Lung (tissue), 11 donors: ENCODE measurements at regions not wholly inside any gene's neighbourhood (a gene's known extent, or its start where the extent isn't known, plus 50 kb on each side); places are given as distances from the start of the nearest gene placed in this dataset.

Experiments
- ATAC-seq: fragments of 200-7000 bp; cut with Tn5 transposase; one replicate; pipeline ENCODE4 v1.9.1; 2020; ENCODE audit warnings: moderate number of reproducible peaks; ENCODE audit not compliant: insufficient read depth, low FRiP score
- DNase-seq, 3 donors: peaks; one replicate each; pipeline ENCODE4 v3.0.0-alpha.2; 2013 to 2017
- H3K27ac ChIP-seq, 2 donors: one replicate each; pipeline ENCODE4 v1.5.1; 2013; ENCODE audit warnings: mild to moderate bottlenecking in 2 of 2, moderate library complexity in 2 of 2, control low read depth in 1 of 2, inconsistent platforms in 1 of 2, low read depth in 1 of 2, low read length in 1 of 2
- H3K27me3 ChIP-seq, 3 donors: one replicate each; pipeline ENCODE4 v1.5.1; 2013; ENCODE audit warnings: low read length in 2 of 3; ENCODE audit not compliant: control insufficient read depth in 3 of 3, insufficient read depth in 3 of 3
- H3K36me3 ChIP-seq, 4 donors: one replicate each; pipeline ENCODE4 v1.5.1; 2013; ENCODE audit warnings: low read length in 4 of 4, mild to moderate bottlenecking in 1 of 4, moderate library complexity in 1 of 4; ENCODE audit not compliant: control insufficient read depth in 4 of 4, insufficient read depth in 4 of 4
- H3K4me1 ChIP-seq, 5 donors: one replicate each; pipeline ENCODE4 v1.5.1; 2013; ENCODE audit warnings: low read length in 5 of 5, mild to moderate bottlenecking in 2 of 5, moderate library complexity in 1 of 5; ENCODE audit not compliant: control insufficient read depth in 5 of 5, insufficient read depth in 5 of 5
- H3K4me3 ChIP-seq: one replicate; pipeline ENCODE4 v1.5.1; 2013; ENCODE audit warnings: mild to moderate bottlenecking, control low read depth, moderate library complexity
- H3K9ac ChIP-seq, 2 donors: one replicate each; pipeline ENCODE4 v1.5.1; 2013; ENCODE audit warnings: low read length in 2 of 2, control low read depth in 1 of 2; ENCODE audit not compliant: insufficient read depth in 1 of 2
- H3K9me3 ChIP-seq, 4 donors: one replicate each; pipeline ENCODE4 v1.5.1; 2013; ENCODE audit warnings: low read length in 3 of 4, mild to moderate bottlenecking in 1 of 4, moderate library complexity in 1 of 4; ENCODE audit not compliant: control insufficient read depth in 4 of 4, insufficient read depth in 3 of 4
- WGBS, 2 donors: extraction: QIAGEN DNeasy Blood & Tissue Kit; methylation state at CpG; one replicate each; pipeline ENCODE4 v1.1.7; 2013; 5-methylcytosine and 5-hydroxymethylcytosine counted together
- TF ChIP-seq, protein P1 (sequence below): IDR thresholded peaks from 2 replicates; pipeline ENCODE4 v1.5.1; 2012; ENCODE audit warnings: mild to moderate bottlenecking; ENCODE audit errors: control extremely low read depth, extremely low read depth
- donor health status: control.
- donor health status: control.
- donor health status: Bipolar disorder and iron deficiency.
- donor health status: healthy.
- donor health status: DM: yes; HTN: yes; CAD: no.

DNA sequence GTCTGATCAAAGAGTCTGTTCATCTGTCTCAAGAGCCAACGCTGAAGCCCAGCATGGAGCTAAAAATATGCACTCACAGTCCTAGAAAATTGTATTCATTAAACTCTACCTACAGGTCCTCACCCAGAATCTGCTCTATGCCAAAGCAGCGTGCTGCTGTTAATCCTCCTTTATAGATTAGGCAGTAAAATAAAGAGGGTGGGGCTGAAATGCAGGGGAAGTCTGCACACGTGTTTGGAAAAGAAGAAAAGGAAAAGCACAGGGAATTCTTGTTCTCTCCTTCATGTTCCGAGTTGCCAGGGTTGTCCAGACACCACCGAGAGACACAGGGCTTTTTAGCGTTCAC is 121.4 kb upstream of the TMEM161B start:
- WGBS, 2 donors = 64 to 71% methylated on average over 6 of the region's 6 CpGs
- TF ChIP-seq, protein P1, sequence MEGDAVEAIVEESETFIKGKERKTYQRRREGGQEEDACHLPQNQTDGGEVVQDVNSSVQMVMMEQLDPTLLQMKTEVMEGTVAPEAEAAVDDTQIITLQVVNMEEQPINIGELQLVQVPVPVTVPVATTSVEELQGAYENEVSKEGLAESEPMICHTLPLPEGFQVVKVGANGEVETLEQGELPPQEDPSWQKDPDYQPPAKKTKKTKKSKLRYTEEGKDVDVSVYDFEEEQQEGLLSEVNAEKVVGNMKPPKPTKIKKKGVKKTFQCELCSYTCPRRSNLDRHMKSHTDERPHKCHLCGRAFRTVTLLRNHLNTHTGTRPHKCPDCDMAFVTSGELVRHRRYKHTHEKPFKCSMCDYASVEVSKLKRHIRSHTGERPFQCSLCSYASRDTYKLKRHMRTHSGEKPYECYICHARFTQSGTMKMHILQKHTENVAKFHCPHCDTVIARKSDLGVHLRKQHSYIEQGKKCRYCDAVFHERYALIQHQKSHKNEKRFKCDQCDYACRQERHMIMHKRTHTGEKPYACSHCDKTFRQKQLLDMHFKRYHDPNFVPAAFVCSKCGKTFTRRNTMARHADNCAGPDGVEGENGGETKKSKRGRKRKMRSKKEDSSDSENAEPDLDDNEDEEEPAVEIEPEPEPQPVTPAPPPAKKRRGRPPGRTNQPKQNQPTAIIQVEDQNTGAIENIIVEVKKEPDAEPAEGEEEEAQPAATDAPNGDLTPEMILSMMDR = no peak
- no peak for DNase-seq

DNA sequence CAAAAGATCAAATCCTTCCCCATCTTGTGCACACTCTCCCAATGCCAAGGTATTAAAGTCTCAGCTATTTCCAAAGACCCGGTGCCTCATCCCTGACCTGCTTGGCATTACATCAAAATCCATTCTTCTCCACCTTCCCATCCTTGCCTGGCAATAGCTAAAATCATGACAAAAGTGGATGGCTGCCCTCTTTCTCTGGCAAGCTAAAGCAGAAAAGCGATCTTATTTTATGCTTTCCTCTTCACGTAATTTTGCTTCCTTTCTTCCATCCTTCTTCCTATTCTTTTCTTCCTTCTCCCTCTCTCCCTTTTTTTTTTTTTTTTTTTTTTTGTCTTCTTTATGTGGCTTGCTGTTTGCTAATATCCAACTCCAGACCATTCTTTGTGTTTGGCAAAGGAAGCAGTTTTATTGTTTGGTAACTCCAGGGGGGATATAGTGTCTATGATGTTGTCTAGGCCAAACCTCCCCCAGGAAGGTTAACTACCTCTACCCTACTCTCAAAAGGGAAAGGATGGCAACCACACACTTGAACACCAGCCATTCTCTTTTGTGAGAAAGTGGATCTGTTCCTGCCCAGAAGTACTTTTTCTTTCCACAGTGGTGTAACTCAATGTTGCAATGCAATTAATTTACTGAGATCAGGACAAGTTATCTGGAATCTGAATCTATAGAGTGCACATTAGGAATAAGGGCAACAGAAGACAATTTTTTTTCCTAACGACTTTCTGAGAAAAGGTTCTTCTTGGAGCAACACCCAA is 120.9 kb upstream of the TMEM161B start:
- no peak for DNase-seq
- TF ChIP-seq, protein P1 = no peak

More for the DNA sequence above, 121.4 kb upstream of the TMEM161B start:
- Histone ChIP-seq H3K27ac (no peak overlapping the region), H3K4me3 (no peak overlapping the region), H3K4me1 (no peaks in the 10 kb centered on the region), H3K27me3 (peaks cover 0 to 25% (median 6%) of the 10 kb centered on the region in 3 donors), H3K36me3 (no peaks in the 10 kb centered on the region), H3K9ac (no peak overlapping the region), H3K9me3 (no peaks in the 10 kb centered on the region)
- no peak for ATAC-seq

DNA sequence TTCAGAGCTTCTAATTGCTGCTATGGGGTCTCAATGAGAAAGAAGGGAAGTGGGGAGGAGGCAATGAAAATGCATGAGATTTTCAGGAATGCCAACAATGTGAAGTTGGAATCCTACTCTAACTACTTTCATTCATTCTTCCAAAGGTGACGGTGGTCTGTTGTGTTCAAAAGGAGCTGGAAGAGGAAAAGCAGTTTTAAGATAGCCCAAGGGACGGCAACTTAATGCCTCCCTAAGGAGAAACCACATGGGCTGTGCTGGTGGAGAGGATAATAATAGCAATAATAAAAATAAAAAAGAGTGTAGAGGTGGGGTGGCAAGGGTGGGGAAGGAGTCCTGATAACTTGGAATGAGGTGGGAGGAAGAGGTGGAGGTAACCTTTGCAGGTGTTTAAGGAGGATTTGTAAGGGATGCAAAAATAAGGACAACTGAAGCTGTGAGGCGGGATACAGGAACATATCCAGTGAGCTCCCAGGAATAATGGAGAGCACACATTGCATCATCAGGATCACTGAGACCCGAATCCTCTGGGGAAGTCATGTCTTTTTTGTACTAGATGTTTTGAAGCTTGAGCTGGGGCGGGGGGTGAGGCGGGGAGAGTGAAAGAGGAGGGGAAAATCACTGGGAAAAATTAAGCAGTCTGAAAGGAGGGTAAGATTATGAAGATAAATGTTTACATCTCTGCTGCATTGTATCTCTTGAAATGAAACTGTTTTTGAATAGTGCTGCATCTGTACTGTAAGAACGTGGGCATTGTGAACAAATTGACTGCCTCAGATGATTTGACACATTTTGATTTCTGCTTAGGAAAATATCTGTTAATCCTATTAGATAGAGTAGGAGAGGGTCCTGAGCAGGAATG is 120.1 kb upstream of the TMEM161B start:
- TF ChIP-seq, protein P1 = no peak
- 70 to 71% methylated on average over 7 of the region's 7 CpGs for WGBS, 2 donors
- no peaks in the 10 kb centered on the region for H3K4me1 ChIP-seq
- ATAC-seq = no peak
- no peaks in the 10 kb centered on the region for H3K9me3 ChIP-seq
- no peak overlapping the region for H3K4me3 ChIP-seq
- peaks cover 0 to 11% (median 3%) of the 10 kb centered on the region in 3 donors for H3K27me3 ChIP-seq
- no peak overlapping the region for H3K9ac ChIP-seq
- H3K27ac ChIP-seq = no peak overlapping the region
- H3K36me3 ChIP-seq = no peaks in the 10 kb centered on the region
- DNase-seq = no peak

More for the DNA sequence above, 120.9 kb upstream of the TMEM161B start:
- Histone ChIP-seq H3K27me3 (peaks cover 0 to 19% (median 6%) of the 10 kb centered on the region in 3 donors), H3K4me3 (no peak overlapping the region), H3K4me1 (no peaks in the 10 kb centered on the region), H3K27ac (no peak overlapping the region), H3K9ac (no peak overlapping the region), H3K9me3 (no peaks in the 10 kb centered on the region), H3K36me3 (no peaks in the 10 kb centered on the region)
- 81 to 89% methylated on average over 4 of the region's 4 CpGs for WGBS, 2 donors
- no peak for ATAC-seq
